Endothelial cell of umbilical vein (primary cell): ENCODE measurements at regions not wholly inside any gene's neighbourhood (a gene's known extent, or its start where the extent isn't known, plus 50 kb on each side); places are given as distances from the start of the nearest gene placed in this dataset.

Experiments
- BruUV-seq: library from RNA; stranded (reverse); fragments of 400-500 nt; replicated peaks from 2 replicates; lab custom pipeline; 2021; lab: Mats Ljungman, UMichigan
- CTCF ChIA-PET: fragments of 300-600, 350-600 bp; sonication (Branson Sonifier 250); formaldehyde crosslinking; loops from one replicate; lab custom pipeline; 2021; ENCODE audit warnings: antibody characterized with exemption, inconsistent platforms; lab: Charles Lee
- POLR2A ChIA-PET: fragments of 300-600, 350-600 bp; sonication (Branson Sonifier 250); formaldehyde crosslinking; loops from one replicate; lab custom pipeline; 2021; ENCODE audit warnings: antibody characterized with exemption, inconsistent platforms; lab: Charles Lee
- DNase-seq: peaks from one replicate; pipeline ENCODE4 v3.0.0-alpha.2; 2011; ENCODE audit warnings: low read depth, low spot score
- FAIRE-seq: peaks from 2 replicates; lab custom pipeline; 2011; peaks lifted over from hg19 to GRCh38; lab: Jason Lieb, UNC
- H2AFZ ChIP-seq: 2 replicates; pipeline ENCODE4 v1.6.0; 2012; ENCODE audit warnings: low read depth, low read length, control low read depth, inconsistent platforms
- H3K27ac ChIP-seq: 2 replicates; pipeline ENCODE4 v1.5.1; 2011; ENCODE audit warnings: low read depth, mild to moderate bottlenecking, control low read depth, low read length, moderate library complexity; ENCODE audit not compliant: insufficient read depth
- H3K27me3 ChIP-seq, 2 experiments: 2 replicates each; pipeline versions ENCODE4 v1.6.0 to v1.6.1; 2011; ENCODE audit warnings: low read length in 2 of 2, mixed read lengths in 1 of 2; ENCODE audit not compliant: control insufficient read depth in 2 of 2, insufficient read depth in 2 of 2
- H3K36me3 ChIP-seq, 2 experiments: 2 replicates in 1 of 2; 3 replicates in 1 of 2; pipeline ENCODE4 v1.5.1; 2011; ENCODE audit warnings: low read length in 2 of 2, mild to moderate bottlenecking in 1 of 2, moderate library complexity in 1 of 2; ENCODE audit not compliant: control insufficient read depth in 2 of 2, insufficient read depth in 2 of 2; ENCODE audit errors: extremely low read depth in 1 of 2
- H3K4me1 ChIP-seq: 3 replicates; pipeline ENCODE4 v1.5.1; 2011; ENCODE audit warnings: mild to moderate bottlenecking, low read length; ENCODE audit not compliant: control insufficient read depth, insufficient read depth; ENCODE audit errors: extremely low read depth
- H3K4me2 ChIP-seq: 2 replicates; pipeline ENCODE4 v1.6.1; 2011; ENCODE audit warnings: low read length, control low read depth, mixed read lengths; ENCODE audit not compliant: insufficient read depth
- H3K4me3 ChIP-seq, 3 experiments: fragments of 200-600 bp in 1 of 3; sonication (generic), shearing (Covaris generic) in 1 of 3; replicated peaks in 1 of 3; 2 replicates each; pipeline ENCODE4 v1.5.1; 2011 to 2016; ENCODE audit warnings: control low read depth in 3 of 3, low read length in 3 of 3, mild to moderate bottlenecking in 2 of 3, inconsistent platforms in 1 of 3, low read depth in 1 of 3, moderate library complexity in 1 of 3; ENCODE audit not compliant: insufficient read depth in 1 of 3
- H3K79me2 ChIP-seq: 2 replicates; pipeline ENCODE4 v1.6.0; 2012; ENCODE audit warnings: low read length, inconsistent platforms; ENCODE audit not compliant: control insufficient read depth, insufficient read depth
- H3K9ac ChIP-seq: replicated peaks from 2 replicates; pipeline ENCODE3; 2011; ENCODE audit warnings: low read length, control low read depth; ENCODE audit not compliant: insufficient read depth; ENCODE audit errors: extremely low read depth
- H3K9me1 ChIP-seq: replicated peaks from 3 replicates; pipeline ENCODE4 v1.6.0; 2011; ENCODE audit warnings: mild to moderate bottlenecking, low read length; ENCODE audit not compliant: control insufficient read depth, insufficient read depth; ENCODE audit errors: extremely low read depth
- H3K9me3 ChIP-seq: replicated peaks from 2 replicates; pipeline ENCODE4 v1.5.1; 2012; ENCODE audit warnings: low read length, inconsistent platforms; ENCODE audit not compliant: control insufficient read depth, insufficient read depth
- H4K20me1 ChIP-seq: replicated peaks from 2 replicates; pipeline ENCODE3; 2011; ENCODE audit warnings: mild to moderate bottlenecking, low read length; ENCODE audit not compliant: control insufficient read depth, insufficient read depth; ENCODE audit errors: extremely low read depth
- MAX ChIP-seq: IDR thresholded peaks from 2 replicates; pipeline ENCODE4 v1.6.1; 2011; ENCODE audit not compliant: insufficient read depth, insufficient read length
- POLR2A ChIP-seq: IDR thresholded peaks from 2 replicates; pipeline ENCODE4 v1.6.1; 2012; ENCODE audit warnings: low read depth, mild to moderate bottlenecking, control low read depth, low read length
- dilution Hi-C: fragments of 300-500 bp; cut with MboI; formaldehyde crosslinking; loops from one replicate; pipeline ENCODE4 v1.15.0; 2019; ENCODE audit warnings: low sequenced_read_pairs; ENCODE audit not compliant: extremely low pct_ligation_motif_present
- intact Hi-C: fragments of 100-400 bp; cut with micrococcal nuclease; formaldehyde crosslinking; loops from one replicate; pipeline ENCODE4 v1.10.0; 2022

GRCh38 chr11:105447936-105448702 is 161.8 kb upstream of the GRIA4 start:
- Histone ChIP-seq H3K27me3 (no peaks in the 10 kb centered on the region), H3K9ac (no peak overlapping the region), H3K4me2 (no peak overlapping the region), H3K79me2 (no peaks in the 10 kb centered on the region), H3K9me3 (peaks cover 2% of the 10 kb centered on the region), H3K4me3 (no peak overlapping the region), H3K27ac (no peak overlapping the region), H3K4me1 (no peaks in the 10 kb centered on the region), H3K36me3 (no peaks in the 10 kb centered on the region), H4K20me1 (no peaks in the 10 kb centered on the region), H2AFZ (no peak overlapping the region), H3K9me1 (no peaks in the 10 kb centered on the region)
- DNase-seq (no peak), FAIRE-seq (no peak)
- CTCF ChIA-PET, result no interaction called here
- intact Hi-C loops, result no loop called here
- dilution Hi-C loops, result no loop called here
- POLR2A ChIA-PET, result no interaction called here
- TF ChIP-seq POLR2A, result no peak
- BruUV-seq, result no TSS peak

- Histone ChIP-seq H3K79me2 (no peaks in the 10 kb centered on the region), H3K36me3 (no peaks in the 10 kb centered on the region), H3K9me1 (no peaks in the 10 kb centered on the region), H3K27ac (no peak overlapping the region), H3K4me2 (no peak overlapping the region), H4K20me1 (no peaks in the 10 kb centered on the region), H2AFZ (no peak overlapping the region), H3K9ac (no peak overlapping the region), H3K9me3 (peaks cover 2% of the 10 kb centered on the region), H3K4me1 (no peaks in the 10 kb centered on the region), H3K4me3 (no peak overlapping the region), H3K27me3 (no peaks in the 10 kb centered on the region)
- dilution Hi-C loops, result no loop called here
- DNase-seq (no peak), FAIRE-seq (no peak)
- intact Hi-C loops, result no loop called here
- no TSS peak for BruUV-seq
- TF ChIP-seq POLR2A (no peak), MAX (no peak)
- ChIA-PET CTCF (no interaction called here), POLR2A (no interaction called here)
Measured at GRCh38 chr11:105443623-105444022, 166.2 kb upstream of the GRIA4 start.
